ENCODE measurements at regions not wholly inside any gene's neighbourhood (a gene's known extent, or its start where the extent isn't known, plus 50 kb on each side); places are given as distances from the start of the nearest gene placed in this dataset.

GRCh38 chr3:106792716-106793115, 584.5 kb upstream of the CCDC54 start:
- Histone ChIP-seq H3K27ac (no peak overlapping the region), H3K4me1 (no peaks in the 10 kb centered on the region), H3K9me3 (no peaks in the 10 kb centered on the region), H3K27me3 (no peaks in the 10 kb centered on the region), H3K36me3 (no peaks in the 10 kb centered on the region), H3K4me3 (no peak overlapping the region)
- TF ChIP-seq, protein P1, sequence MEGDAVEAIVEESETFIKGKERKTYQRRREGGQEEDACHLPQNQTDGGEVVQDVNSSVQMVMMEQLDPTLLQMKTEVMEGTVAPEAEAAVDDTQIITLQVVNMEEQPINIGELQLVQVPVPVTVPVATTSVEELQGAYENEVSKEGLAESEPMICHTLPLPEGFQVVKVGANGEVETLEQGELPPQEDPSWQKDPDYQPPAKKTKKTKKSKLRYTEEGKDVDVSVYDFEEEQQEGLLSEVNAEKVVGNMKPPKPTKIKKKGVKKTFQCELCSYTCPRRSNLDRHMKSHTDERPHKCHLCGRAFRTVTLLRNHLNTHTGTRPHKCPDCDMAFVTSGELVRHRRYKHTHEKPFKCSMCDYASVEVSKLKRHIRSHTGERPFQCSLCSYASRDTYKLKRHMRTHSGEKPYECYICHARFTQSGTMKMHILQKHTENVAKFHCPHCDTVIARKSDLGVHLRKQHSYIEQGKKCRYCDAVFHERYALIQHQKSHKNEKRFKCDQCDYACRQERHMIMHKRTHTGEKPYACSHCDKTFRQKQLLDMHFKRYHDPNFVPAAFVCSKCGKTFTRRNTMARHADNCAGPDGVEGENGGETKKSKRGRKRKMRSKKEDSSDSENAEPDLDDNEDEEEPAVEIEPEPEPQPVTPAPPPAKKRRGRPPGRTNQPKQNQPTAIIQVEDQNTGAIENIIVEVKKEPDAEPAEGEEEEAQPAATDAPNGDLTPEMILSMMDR (IDR thresholded peaks at IDR 0.05), result no peak
- 72 to 92% methylated on average over 1 of the region's 1 CpG for WGBS, 2 donors
- FAIRE-seq (no peak), ATAC-seq (no peak), DNase-seq (no peak)
- intact Hi-C loops (cut with DNase I), result no loop called here

DNA sequence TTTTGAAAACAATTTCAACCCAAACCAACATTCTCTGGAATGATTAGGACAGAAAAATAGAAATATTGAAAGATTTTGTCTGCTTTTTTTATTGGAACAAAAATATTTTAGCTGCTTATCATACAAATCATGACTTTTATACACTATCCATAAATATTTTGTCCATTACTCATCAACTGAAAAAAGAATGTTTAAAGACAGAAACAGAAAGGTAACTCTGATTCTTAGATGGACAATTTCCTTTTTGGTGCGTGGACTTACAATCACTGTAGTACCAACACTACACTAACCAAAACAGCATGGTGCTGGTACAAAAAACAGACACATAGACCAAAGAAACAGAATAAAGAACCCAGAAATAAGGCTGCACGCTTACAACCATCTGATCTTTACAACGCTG, 582.8 kb upstream of the CCDC54 start:
- 76 to 81% methylated on average over 3 of the region's 3 CpGs for WGBS, 2 donors

DNA sequence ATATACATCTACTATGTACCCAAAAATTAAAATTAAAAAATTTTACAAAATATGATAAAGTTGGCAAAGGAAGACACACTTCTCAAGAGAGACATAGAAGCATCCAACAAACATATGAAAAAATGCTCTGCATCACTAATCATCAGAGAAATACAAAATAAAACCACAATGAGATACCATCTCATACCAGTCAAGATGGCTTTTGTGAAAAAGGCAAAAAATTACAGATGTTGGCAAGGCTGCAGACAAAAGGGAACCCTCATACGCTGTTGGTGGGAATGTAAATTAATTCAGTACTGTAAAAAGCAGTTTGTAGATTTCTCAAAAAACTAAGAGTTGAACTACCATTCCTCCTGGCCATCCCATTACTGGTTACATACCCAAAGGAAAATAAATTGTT, 581.7 kb upstream of the CCDC54 start:
- H3K36me3 ChIP-seq, result no peaks in the 10 kb centered on the region
- H3K27ac ChIP-seq, result no peak overlapping the region
- no peak for DNase-seq
- no peak for ATAC-seq
- 75 to 91% methylated on average over 1 of the region's 1 CpG for WGBS, 2 donors
- no peak for FAIRE-seq
- TF ChIP-seq, protein P1 (IDR thresholded peaks at IDR 0.05), result no peak
- H3K9me3 ChIP-seq, result no peaks in the 10 kb centered on the region
- no peaks in the 10 kb centered on the region for H3K4me1 ChIP-seq
- no peaks in the 10 kb centered on the region for H3K27me3 ChIP-seq
- intact Hi-C loops (cut with DNase I), result no loop called here
- no peak overlapping the region for H3K4me3 ChIP-seq

More for the DNA sequence above, 582.8 kb upstream of the CCDC54 start:
- ATAC-seq (no peak), DNase-seq (no peak), FAIRE-seq (no peak)
- intact Hi-C loops (cut with DNase I), result no loop called here
- Histone ChIP-seq H3K9me3 (no peaks in the 10 kb centered on the region), H3K4me3 (no peak overlapping the region), H3K4me1 (no peaks in the 10 kb centered on the region), H3K27ac (no peak overlapping the region), H3K27me3 (no peaks in the 10 kb centered on the region), H3K36me3 (no peaks in the 10 kb centered on the region)
- TF ChIP-seq, protein P1 (IDR thresholded peaks at IDR 0.05), result no peak

DNA sequence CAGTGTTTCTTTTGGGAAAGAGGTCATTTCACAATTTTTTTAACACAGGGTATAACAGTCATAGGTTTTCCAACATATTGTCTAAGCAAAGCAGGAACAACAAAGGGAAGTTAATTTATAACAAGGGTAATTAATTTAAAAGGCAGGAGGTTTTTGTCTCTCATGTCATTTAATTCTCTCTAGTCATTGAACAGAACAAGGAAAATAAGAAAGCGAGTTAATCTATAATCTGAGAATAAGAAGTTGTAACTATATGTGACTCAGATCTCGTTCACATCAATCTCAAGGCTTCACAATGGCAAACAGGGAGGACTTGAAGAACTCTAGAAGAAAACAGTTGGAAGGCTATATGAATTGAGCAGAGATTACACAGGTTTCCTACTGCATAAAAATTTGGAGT, 579.8 kb upstream of the CCDC54 start:
- 23 to 29% methylated on average over 2 of the region's 2 CpGs for whole genome bisulfite sequencing, 2 donors
- Histone ChIP-seq H3K36me3 (no peaks in the 10 kb centered on the region), H3K27me3 (no peaks in the 10 kb centered on the region), H3K4me3 (no peak overlapping the region), H3K27ac (no peak overlapping the region), H3K9me3 (no peaks in the 10 kb centered on the region), H3K4me1 (no peaks in the 10 kb centered on the region)
- FAIRE-seq (no peak), DNase-seq (no peak), ATAC-seq (no peak)
- intact Hi-C loops (cut with DNase I), result no loop called here
- TF ChIP-seq, protein P1 (IDR thresholded peaks at IDR 0.05), result no peak

GRCh38 chr3:106805625-106806024, 571.6 kb upstream of the CCDC54 start:
- TF ChIP-seq, protein P1 (IDR thresholded peaks at IDR 0.05), result no peak
- ATAC-seq (no peak), FAIRE-seq (no peak)

More at GRCh38 chr3:106805625-106806024, 571.6 kb upstream of the CCDC54 start:
- H3K4me1 ChIP-seq, result no peaks in the 10 kb centered on the region
- no peak overlapping the region for H3K27ac ChIP-seq
- no peak for DNase-seq
- intact Hi-C loops (cut with DNase I), result no loop called here
- H3K9me3 ChIP-seq, result no peaks in the 10 kb centered on the region
- H3K4me3 ChIP-seq, result no peak overlapping the region
- WGBS, 2 donors, result 61 to 77% methylated on average over 1 of the region's 1 CpG
- no peaks in the 10 kb centered on the region for H3K27me3 ChIP-seq
- H3K36me3 ChIP-seq, result no peaks in the 10 kb centered on the region

Measured in pancreas (tissue), 10 donors.